HK-2 (cell line): ENCODE measurements at regions not wholly inside any gene's neighbourhood (a gene's known extent, or its start where the extent isn't known, plus 50 kb on each side); places are given as distances from the start of the nearest gene placed in this dataset.

ENCODE experiments used
- DNase-seq: peaks from one replicate; pipeline ENCODE4 v3.0.0-alpha.2; 2018; ENCODE audit not compliant: unreplicated experiment

- no peak for DNase-seq
Observed at GRCh38 chr14:61941421-61942150, 179.4 kb downstream of the SNAPC1 start.

- DNase-seq: no peak
Observed at GRCh38 chr14:61948376-61948775, 186.2 kb downstream of the SNAPC1 start.

GRCh38 chr14:61950340-61950739 is 188.1 kb downstream of the SNAPC1 start:
- DNase-seq: peak; percentile 20

GRCh38 chr14:61953602-61954001 is 191.4 kb downstream of the SNAPC1 start:
- no peak for DNase-seq

- no peak for DNase-seq
Observed at GRCh38 chr14:61954306-61954705, 192.1 kb downstream of the SNAPC1 start.

- no peak for DNase-seq
Observed at GRCh38 chr14:61956517-61956916, 194.3 kb downstream of the SNAPC1 start.

GRCh38 chr14:61959348-61959747 is 197.1 kb downstream of the SNAPC1 start:
- no peak for DNase-seq

GRCh38 chr14:61961369-61961768 is 199.1 kb downstream of the SNAPC1 start:
- DNase-seq: no peak

- no peak for DNase-seq
Observed at GRCh38 chr14:61963926-61964325, 201.7 kb downstream of the SNAPC1 start.

GRCh38 chr14:61965030-61965745 is 203.0 kb downstream of the SNAPC1 start:
- DNase-seq: no peak

- DNase-seq: no peak
Observed at GRCh38 chr14:61968207-61968606, 206.0 kb downstream of the SNAPC1 start.

GRCh38 chr14:61972711-61973110 is 210.5 kb downstream of the SNAPC1 start:
- DNase-seq: no peak

GRCh38 chr14:61973981-61974380 is 211.8 kb downstream of the SNAPC1 start:
- DNase-seq: no peak

- DNase-seq: no peak
Observed at GRCh38 chr14:61977217-61977616, 215.0 kb downstream of the SNAPC1 start.

GRCh38 chr14:61988240-61988639 is 226.0 kb downstream of the SNAPC1 start:
- DNase-seq: no peak

- DNase-seq: no peak
Observed at GRCh38 chr14:61992139-61992538, 229.9 kb downstream of the SNAPC1 start.

GRCh38 chr14:61992926-61993325 is 230.7 kb downstream of the SNAPC1 start:
- DNase-seq: no peak

GRCh38 chr14:61994589-61994988 is 232.4 kb downstream of the SNAPC1 start:
- no peak for DNase-seq

GRCh38 chr14:61996753-61997152 is 234.5 kb downstream of the SNAPC1 start:
- DNase-seq: no peak

- DNase-seq: no peak
Observed at GRCh38 chr14:61997161-61997560, 234.9 kb downstream of the SNAPC1 start.

- no peak for DNase-seq
Observed at GRCh38 chr14:62001963-62002362, 239.7 kb downstream of the SNAPC1 start.

GRCh38 chr14:62002642-62003041 is 240.4 kb downstream of the SNAPC1 start:
- DNase-seq: no peak

- no peak for DNase-seq
Observed at GRCh38 chr14:62003701-62004100, 241.5 kb downstream of the SNAPC1 start.
